HG03571 (cell line): ENCODE measurements at regions not wholly inside any gene's neighbourhood (a gene's known extent, or its start where the extent isn't known, plus 50 kb on each side); places are given as distances from the start of the nearest gene placed in this dataset.
"Not testable (repeated sequence)": the region's sequence is repeated elsewhere in the genome, so short reads cannot be mapped to it uniquely, and the experiment has no call there.

Experiments
- ATAC-seq: cut with Tn5 transposase; IDR thresholded peaks from one replicate; pipeline ENCODE4 v1.9.1; 2021; ENCODE audit not compliant: unreplicated experiment

DNA sequence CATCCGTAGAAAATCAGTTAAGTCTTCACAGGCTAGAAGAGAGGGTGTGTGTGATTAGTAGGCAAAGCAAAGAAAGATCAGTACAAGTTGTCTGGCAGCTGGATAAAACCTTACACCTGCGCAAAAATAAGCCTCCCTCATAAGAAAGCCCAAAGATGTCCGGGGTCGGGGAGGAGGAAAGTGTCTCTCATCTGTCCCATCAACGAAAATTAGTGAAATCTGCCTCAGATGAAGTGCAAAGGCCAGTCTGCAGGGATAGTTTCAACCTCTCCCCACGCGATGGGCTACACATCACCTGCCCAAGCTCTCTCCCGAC, 333.9 kb downstream of the SRGAP2C start:
- ATAC-seq: no peak

DNA sequence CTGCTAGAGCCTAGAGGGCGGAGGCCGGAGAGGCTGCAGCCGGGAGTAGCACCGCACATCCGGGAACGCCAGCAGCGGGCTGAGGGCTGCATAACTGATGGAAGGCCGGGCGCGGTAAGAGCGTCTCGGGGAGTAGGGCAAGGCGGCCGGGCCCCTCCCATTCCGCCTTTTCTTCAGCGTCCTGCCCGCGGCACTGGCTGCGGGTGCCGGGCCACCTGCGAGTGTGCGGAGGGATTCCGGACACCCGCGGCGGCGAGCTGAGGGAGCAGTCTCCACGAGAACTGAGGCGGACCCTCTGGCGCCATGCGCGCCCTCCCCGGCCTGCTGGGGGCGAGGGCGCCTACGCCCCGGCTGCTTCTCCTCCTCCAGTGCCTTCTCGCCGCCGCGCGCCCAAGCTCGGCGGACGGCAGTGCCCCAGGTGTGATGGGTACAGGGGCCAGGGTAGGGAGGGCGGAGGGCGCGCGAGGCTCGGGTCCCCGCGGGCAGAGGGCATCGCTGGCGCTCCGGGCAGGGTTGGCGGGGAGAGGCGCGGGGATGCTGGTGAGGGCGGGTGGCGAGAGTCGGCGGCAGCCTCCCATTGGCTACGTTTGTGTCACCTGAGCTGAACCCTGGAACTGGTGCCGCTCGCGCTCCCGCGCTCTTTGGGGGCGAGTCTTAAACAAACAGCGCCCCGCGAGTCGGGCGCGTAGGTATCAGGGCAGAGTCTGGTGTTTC, 334.4 kb downstream of the SRGAP2C start:
- peak; percentile 57 for ATAC-seq

DNA sequence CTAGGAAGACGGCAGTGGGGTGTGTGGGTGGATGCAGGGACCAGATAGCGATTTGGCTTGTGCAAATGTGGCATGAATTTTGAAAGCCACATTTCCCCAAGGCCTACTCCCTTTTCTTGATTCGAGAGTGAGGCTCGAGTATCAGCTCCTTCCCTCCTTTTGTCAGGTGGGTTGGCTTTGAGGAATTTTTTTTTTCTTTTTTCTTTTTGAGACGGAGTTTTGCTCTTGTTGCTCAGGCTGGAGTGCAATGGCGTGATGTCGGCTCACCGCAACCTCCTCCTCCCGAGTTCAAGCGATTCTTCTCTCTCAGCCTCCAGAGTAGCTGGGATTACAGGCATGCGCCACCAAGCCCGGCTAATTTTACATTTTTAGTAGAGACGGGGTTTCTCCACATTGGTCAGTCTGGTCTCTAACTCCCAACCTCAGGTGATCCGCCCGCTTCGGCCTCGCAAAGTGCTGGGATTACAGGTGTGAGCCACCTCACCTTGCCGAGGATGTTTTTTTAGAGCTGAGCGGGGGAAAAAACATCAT, 335.0 kb downstream of the SRGAP2C start:
- ATAC-seq: not testable (repeated sequence)

DNA sequence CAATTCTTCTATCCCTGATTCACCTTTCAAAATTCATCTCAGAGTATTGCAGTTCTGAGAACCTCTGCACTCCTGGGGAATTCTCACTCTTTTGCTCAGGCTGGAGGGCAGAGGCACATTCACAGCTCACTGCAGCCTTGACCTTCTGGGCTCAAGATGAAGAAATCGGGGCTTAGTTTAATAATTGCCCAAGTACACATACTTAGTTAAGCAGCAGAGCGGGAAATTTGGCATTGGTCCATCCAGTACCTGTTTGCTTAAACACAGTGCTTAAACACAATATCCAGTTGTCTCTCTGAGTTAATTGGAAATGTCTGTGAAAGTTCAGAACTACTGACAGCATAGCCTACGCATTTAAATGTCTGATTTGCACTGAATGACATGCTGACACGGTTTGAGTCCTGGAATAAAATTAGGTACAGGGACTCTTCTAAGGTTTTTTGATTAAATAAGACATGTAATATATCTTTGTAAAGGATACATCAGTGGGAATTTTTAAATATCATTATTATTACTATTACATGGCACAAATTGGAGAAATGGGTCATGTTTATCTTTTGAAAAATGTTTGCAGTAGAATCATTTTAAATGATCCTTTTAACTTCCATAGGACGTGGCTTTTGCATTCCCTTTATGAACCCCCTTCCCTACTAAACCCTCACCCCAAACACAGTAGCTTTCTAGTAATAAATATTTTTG, 337.4 kb downstream of the SRGAP2C start:
- ATAC-seq: no peak

DNA sequence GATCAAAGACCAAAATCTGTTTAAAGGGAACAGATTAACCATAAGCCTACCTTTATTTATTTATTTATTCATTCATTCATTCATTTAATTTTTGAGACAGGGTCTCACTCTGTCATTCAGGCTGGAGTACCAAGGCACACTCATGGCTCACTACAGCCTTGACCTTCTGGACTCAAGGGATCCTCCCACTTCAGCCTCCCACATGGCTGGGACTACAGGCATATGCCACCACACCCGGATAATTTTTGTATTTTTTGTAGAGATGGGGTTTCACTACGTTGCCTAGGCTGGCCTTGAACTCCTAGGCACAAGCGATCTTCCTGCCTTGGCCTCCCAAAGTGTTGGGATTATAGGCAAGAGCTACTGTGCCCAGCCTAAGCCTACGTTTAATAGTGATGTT, 338.3 kb downstream of the SRGAP2C start:
- not testable (repeated sequence) for ATAC-seq

DNA sequence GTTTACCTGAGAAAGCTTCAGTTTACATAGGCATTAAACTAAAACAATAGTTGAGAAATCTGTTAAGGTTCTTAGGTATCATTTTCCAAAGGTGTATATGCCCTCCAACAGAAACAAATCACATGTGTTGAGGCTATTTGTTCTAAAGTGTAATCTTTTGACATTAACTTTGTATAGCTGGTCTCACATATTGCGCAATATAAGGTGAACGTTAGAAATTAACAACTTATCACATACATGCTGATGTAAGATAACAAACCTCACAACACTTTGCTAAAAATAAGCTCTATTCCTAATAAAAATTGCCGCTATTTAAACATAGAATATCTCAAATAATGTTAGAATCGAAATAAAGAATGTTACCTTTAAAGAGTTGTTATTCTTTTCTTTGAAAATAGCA, 340.6 kb downstream of the SRGAP2C start:
- no peak for ATAC-seq

DNA sequence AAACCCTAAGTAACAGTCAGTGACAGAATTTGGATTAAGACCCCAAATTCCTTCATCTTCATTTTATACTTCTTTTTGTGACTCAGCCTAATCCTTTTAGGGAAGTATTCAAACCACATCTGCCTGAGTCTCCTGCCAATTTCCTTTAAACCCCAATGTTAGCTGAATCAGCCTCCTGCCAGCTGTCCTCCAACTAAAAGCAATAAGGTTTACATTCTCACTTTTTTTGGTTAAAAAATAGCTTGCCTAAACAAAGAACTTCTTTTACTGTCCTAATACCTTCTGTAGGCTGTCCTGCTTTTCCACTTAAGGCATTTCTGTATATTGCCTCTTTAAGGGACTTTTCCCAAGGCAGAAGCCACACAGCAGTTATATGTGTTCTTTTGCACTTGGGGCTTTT, 344.2 kb downstream of the SRGAP2C start:
- ATAC-seq: not testable (repeated sequence)

DNA sequence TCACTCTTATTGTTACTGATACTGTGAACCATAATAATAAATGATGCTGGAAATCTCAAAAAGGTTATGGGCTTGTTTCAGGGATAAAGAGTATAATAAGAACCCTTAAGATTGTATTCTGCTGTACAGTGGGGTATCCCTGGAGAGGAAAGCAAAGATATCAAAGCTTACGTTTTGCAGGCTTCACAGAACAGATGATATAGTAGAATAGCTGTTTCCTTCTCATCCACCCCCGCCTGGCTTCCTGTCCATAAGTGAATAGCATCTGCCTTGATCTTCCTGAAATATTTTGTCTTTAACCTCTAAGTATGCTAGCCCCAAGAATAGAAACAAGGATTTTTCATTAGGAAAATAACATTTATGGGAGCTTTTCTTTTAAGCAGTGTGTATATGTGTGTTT, 345.3 kb downstream of the SRGAP2C start:
- ATAC-seq: not testable (repeated sequence)

DNA sequence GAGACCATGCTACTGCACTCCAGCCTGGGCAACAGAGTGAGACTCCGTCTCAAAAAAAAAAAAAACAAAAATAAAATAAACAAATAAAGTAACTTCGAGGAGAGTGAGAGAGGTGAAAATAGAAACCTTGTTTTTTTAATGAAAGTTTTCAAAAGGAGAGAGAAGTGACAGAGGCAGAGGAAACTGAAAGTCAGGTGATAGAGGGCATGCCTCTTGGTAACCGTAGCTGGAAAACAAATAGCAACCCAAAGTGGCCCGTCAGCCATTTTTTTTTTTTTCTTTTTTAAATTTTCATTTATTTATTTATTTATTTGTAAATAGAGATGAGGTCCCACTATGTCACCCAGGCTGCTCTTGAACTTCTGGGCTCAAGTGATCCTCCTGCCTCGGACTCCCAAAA, 347.0 kb downstream of the SRGAP2C start:
- not testable (repeated sequence) for ATAC-seq

DNA sequence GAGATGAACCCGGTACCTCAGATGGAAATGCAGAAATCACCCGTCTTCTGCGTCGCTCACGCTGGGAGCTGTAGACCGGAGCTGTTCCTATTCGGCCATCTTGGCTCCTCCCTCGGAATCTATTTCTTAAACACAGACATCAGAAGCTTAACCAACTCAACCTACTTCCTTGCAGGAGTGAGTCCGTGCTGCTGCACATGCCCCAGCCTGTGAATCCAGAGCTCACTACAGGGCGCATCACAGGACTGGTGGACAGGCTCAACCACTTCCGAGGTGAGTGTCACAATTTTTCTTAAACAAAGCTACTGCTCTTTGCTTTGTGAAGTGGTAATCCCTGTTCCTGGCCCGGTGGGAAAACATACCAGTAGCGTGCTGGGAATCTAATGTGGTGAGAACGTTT, 353.4 kb downstream of the SRGAP2C start:
- not testable (repeated sequence) for ATAC-seq

DNA sequence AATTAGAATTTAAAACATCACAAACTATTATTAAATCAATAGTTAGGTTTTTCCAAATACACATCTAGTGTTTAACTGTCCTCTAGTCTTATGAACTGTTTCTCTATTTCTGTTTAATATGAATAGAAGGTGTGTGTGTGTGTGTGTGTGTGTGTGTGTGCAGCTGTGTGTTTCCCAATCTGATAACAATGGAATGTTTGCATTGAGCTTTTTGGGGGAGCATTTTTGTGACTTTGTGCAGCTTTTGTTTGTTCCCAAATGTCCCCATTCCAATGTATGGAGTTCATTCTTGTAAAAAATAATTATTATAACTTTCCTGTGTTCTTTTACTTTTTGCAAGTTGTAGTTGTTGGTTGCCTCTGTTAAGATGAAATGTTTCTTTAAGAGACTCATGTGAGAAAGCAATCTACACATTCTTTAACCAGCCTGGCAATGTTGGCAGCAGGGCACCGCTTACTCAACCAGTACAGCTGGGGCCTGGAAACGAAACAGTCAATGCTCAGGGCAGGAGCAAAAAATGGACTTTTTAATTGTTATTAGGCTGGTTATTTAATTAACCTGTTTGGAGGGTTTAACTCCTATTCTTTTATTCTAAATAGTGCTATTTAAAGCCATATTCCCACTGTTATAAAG, 354.3 kb downstream of the SRGAP2C start:
- ATAC-seq: no peak

DNA sequence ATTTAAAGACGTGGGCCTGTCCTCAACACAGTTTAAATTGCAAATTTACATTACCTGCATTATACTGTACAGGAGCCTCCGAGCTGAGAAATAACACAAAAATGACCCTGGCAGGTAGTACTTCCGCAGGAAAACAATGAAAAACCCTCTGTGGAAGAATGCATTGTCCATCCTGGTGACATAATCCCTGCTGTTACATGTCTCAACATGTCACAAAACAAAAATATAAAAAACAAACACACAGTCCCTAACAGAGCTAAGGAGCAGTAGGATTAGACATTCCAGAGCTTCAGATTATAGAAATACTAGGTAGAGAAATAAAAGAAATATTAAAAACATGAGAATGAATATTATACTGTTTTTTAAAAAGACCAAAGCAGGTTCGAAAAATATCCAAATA, 359.2 kb downstream of the SRGAP2C start:
- ATAC-seq: not testable (repeated sequence)

DNA sequence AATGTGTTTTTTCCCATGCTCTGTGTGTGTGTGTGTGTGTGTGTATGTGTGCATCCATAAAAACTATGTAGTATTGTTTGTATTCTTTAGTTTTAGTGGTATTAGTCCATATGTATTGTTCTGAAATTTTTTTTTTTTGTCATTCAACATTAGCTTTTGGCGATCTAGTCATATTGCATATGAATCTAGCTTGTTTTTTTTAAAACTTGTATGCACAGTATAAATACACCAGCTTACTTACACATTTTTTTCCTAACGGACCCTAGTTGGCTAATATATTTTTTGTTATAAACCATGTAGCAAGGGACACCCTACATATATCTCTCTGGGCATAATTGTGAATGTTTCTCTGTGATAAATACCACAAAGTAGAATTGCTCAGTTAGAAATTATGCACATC, 359.7 kb downstream of the SRGAP2C start:
- ATAC-seq: no peak

DNA sequence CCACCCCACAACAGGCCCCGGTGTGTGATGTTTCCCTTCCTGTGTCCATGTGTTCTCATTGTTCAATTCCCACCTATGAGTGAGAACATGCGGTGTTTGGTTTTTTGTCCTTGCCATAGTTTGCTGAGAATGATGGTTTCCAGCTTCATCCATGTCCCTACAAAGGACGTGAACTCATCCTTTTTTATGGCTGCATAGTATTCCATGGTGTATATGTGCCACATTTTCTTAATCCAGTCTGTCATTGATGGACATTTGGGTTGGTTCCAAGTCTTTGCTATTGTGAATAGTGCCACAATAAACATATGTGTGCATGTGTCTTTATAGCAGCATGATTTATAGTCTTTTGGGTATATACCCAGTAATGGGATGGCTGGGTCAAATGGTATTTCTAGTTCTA, 361.1 kb downstream of the SRGAP2C start:
- not testable (repeated sequence) for ATAC-seq

DNA sequence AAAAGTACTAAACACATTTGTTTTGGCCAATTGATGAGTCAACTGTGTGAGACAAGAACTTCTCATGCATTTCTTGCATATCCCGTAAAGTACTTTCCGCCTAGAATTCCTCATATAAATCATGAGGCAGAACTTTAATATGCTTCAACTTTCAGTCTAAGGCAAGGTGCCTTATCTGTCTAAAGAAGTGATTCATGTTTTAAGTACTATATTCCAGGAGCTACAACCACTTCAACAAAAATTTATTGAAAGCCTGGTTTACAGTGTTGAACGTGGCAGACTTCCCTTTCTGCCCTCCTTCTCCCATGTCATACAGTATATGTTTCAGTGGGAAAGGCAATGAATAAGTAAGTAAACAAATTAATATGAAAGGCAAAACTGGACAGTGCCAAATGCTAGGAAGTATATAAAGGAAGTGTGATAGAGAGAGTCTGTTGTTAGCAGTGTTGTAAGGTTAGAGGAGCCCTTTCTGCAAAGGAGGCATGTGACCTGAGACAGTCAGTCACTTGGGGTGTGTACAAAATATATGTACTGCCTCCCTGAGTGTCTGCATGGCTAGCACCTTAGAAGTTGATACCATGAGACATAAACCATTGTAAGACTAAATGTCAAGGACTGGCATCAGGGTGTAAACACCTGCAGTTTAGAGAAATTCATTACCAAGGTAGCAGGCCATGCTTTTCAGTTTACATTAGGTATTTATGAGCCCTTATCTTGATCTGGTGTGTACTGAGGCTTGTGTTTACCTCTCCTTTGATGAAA, 362.2 kb downstream of the SRGAP2C start:
- ATAC-seq: no peak

DNA sequence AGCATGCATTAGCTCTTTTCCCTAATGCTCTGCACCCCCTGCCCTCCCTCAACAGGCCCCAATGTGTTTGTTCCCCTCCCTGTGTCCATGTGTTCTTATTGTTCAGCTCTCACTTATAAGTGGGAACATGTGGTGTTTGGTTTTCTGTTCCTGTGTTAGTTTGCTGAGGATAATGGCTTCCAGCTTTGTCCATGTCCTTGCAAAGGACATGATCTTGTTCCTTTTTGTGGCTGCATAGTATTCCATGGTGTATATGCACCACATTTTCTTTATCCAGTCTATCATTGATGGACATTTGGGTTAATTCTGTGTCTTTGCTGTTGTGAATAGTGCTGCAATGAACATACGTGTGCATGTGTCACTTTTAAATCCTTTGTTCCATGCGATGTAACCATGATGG, 363.0 kb downstream of the SRGAP2C start:
- ATAC-seq: not testable (repeated sequence)

DNA sequence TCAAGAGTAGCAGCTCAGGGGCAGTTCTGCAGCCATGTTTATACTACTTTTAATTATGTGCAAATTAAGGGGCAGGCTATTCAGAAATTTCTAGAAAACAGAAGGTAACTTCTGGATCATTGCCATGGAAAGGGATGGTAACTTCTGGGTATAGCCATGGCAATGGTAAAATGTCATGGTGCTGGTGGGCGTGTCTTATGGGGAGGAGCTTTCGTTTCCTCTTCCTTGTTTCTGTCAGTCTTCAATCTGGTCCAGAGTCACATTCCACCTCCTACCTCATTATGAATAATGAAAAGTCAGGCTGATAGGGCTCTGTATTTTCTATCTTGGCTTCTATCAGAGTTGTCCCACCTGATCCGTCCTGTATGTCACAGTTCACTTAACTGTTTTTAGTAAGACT, 366.0 kb downstream of the SRGAP2C start:
- not testable (repeated sequence) for ATAC-seq

DNA sequence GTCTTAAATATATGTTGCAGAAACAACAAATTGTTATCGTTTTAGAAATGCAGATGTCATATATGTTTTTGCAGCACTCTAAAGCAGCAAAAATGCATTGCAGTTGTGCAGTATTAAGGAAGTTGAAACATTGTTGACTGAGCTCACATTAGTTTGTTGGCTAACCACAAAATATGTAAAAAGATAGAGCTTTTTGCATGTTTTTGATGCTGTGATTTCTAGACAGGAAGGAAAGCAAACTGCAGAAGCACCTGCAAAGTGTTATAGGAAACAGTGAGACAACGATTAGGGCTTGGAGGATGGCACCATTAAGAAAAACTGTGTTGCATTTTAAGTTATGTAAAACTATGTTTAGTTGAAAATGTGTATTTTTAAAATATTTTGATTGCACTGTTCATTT, 366.7 kb downstream of the SRGAP2C start:
- not testable (repeated sequence) for ATAC-seq

DNA sequence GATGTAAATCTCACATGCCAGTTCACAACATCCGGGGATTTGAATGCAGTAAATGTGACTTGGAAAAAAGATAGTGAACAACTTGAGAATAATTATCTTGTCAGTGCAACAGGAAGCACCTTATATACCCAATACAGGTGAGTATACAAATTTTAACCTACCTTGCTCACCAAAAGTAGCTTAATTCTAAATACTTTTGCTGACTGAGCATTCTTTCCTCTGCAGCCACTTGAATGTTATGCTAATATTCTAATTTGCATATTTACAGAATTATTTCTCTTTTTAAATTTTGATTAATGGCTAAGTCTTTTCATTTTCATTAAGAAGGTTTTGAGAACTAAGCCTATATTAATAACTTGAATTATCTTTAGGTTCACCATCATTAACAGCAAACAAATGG, 371.8 kb downstream of the SRGAP2C start:
- not testable (repeated sequence) for ATAC-seq

DNA sequence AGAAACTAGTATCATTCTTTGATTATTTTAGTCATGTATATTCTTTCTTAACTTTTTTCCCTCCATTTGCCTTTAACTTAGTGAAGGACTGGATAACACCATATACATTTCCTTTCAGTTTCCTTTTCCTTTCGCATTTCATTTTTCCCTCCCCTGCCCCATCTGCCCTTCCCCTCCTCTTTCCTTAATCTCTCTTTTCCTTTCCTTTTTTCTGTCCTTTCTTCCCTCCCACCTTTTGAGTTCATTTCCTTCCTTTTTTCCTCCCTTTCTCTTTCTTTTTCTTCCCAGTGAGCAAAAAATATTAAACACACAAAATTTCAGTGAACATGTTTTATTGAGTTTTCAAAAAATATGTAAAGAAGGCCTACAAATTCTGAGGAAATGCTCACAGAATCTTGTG, 373.3 kb downstream of the SRGAP2C start:
- not testable (repeated sequence) for ATAC-seq

DNA sequence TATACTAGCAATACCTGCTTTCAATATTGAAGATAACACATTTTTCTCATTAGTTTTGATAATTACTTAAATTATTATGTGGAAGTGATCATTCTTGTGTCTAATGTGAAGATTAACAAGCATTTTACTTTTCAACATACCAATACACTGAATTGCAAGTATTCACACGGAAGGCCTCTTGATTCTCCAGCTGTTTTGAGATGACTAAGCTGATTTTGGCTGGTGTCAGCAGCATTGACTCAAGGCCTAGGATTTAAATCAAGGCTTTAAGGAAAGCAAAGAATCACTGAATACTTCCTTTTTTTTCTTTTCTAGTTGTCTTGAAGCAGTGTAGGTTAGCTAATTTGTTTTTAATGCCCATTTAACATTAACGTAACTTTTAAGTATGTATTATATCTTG, 373.7 kb downstream of the SRGAP2C start:
- ATAC-seq: no peak
